HL-60 (cell line): ENCODE measurements at regions not wholly inside any gene's neighbourhood (a gene's known extent, or its start where the extent isn't known, plus 50 kb on each side); places are given as distances from the start of the nearest gene placed in this dataset.

Experiments
- CTCF ChIP-seq: IDR thresholded peaks from one replicate; pipeline ENCODE4 v1.5.1; 2011; ENCODE audit warnings: low read length, control low read depth, inconsistent platforms; ENCODE audit not compliant: insufficient read depth
- GABPA ChIP-seq: IDR thresholded peaks from 2 replicates; pipeline ENCODE4 v1.6.1; 2012; ENCODE audit warnings: low read depth
- POLR2AphosphoS5 ChIP-seq: IDR thresholded peaks from 2 replicates; pipeline ENCODE4 v1.6.1; 2012; ENCODE audit warnings: low read depth
- REST ChIP-seq: IDR thresholded peaks from 2 replicates; pipeline ENCODE4 v1.6.1; 2012; ENCODE audit warnings: low read depth; ENCODE audit not compliant: insufficient replicate concordance
- SPI1 ChIP-seq: IDR thresholded peaks from 2 replicates; pipeline ENCODE4 v1.6.1; 2012; ENCODE audit warnings: low read depth, mild to moderate bottlenecking, borderline replicate concordance

- TF ChIP-seq REST (no peak), CTCF (no peak), POLR2AphosphoS5 (no peak), GABPA (no peak), SPI1 (no peak)
Observed at GRCh38 chr11:70550456-70551195, 152.3 kb downstream of the CTTN start.
